Stomach (tissue), 8 donors: ENCODE measurements at regions not wholly inside any gene's neighbourhood (a gene's known extent, or its start where the extent isn't known, plus 50 kb on each side); places are given as distances from the start of the nearest gene placed in this dataset.
A peak's percentile ranks its signal among the peaks of the same experiment; 100 is the strongest.

Experiments
- DNase-seq, 2 donors: peaks; one replicate each; pipeline versions ENCODE4 v3.0.0 to v3.0.0-alpha.2; 2013 to 2019
- H3K27ac ChIP-seq, 5 donors: fragments of 200-600 bp in 4 of 5; sonication (generic) in 4 of 5; one replicate each; pipeline ENCODE4 v1.5.1; 2013 to 2019; ENCODE audit warnings: mild to moderate bottlenecking in 1 of 5, moderate library complexity in 1 of 5
- H3K27me3 ChIP-seq, 3 donors: fragments of 200-600 bp; sonication (generic); one replicate each; pipeline ENCODE4 v1.5.1; 2017 to 2019; ENCODE audit warnings: mixed run types in 1 of 3
- H3K36me3 ChIP-seq, 4 donors: fragments of 200-600 bp; sonication (generic); 1 replicate in 3 of 4; 2 replicates in 1 of 4; pipeline ENCODE4 v1.5.1; 2016 to 2019
- H3K4me1 ChIP-seq, 4 donors: fragments of 200-600 bp; sonication (generic); one replicate each; pipeline ENCODE4 v1.5.1; 2016 to 2019
- H3K4me3 ChIP-seq, 4 donors: fragments of 200-600 bp; sonication (generic) in 3 of 4; one replicate each; pipeline ENCODE4 v1.5.1; 2016 to 2019; ENCODE audit warnings: mild to moderate bottlenecking in 1 of 4
- H3K9me3 ChIP-seq, 4 donors: fragments of 200-600 bp; sonication (generic); one replicate each; pipeline ENCODE4 v1.5.1; 2016 to 2019
- CTCF ChIP-seq, 7 experiments: fragments of 450-650 bp in 4 of 7; fragments of 200-600 bp in 3 of 7; sonication (generic) in 3 of 7; IDR thresholded peaks; one replicate each; pipeline ENCODE4 v1.5.1; 2016 to 2019; ENCODE audit warnings: antibody characterized with exemption in 7 of 7, control low read depth in 2 of 7, mild to moderate bottlenecking in 1 of 7
- EP300 ChIP-seq: sonication (generic); formaldehyde crosslinking; IDR thresholded peaks from one replicate; pipeline ENCODE4 v1.6.1; 2017; ENCODE audit warnings: antibody characterized with exemption
- POLR2A ChIP-seq, 4 donors: fragments of 450-650 bp; IDR thresholded peaks; one replicate each; pipeline ENCODE4 v1.6.1; 2016; ENCODE audit warnings: antibody characterized with exemption in 4 of 4, control low read depth in 2 of 4, mild to moderate bottlenecking in 1 of 4, moderate library complexity in 1 of 4
- POLR2AphosphoS5 ChIP-seq, 3 donors: sonication (generic); formaldehyde crosslinking; IDR thresholded peaks; one replicate each; pipeline ENCODE4 v1.6.1; 2016; ENCODE audit warnings: antibody characterized with exemption in 3 of 3
- WGBS, 5 donors: extraction: QIAGEN DNeasy Blood & Tissue Kit in 3 of 5; methylation state at CpG; one replicate each; pipeline versions ENCODE4 v1.1.5 to v1.1.7; 2013 to 2018; 5-methylcytosine and 5-hydroxymethylcytosine counted together
- intact Hi-C: fragments of 100-400 bp; cut with DNase I; formaldehyde crosslinking; loops from one replicate; pipeline ENCODE4 v1.15.1; 2023; ENCODE audit warnings: low total_unique reads
- donor health status: healthy with polysubstance abuse.
- donor health status: Bipolar disorder and iron deficiency.
- donor health status: healthy.

- DNase-seq, result no peak
- H3K36me3 ChIP-seq, result no peaks in the 10 kb centered on the region
- no peak overlapping the region for H3K4me3 ChIP-seq
- no peaks in the 10 kb centered on the region for H3K27me3 ChIP-seq
- H3K27ac ChIP-seq, result peak overlapping the region in 3 of 5 donors; percentile 59 to 77 (median 68)
- intact Hi-C loops, result no loop called here
- H3K9me3 ChIP-seq, result no peaks in the 10 kb centered on the region
- TF ChIP-seq CTCF (IDR thresholded peaks at IDR 0.05), result no peak
- no peak for TF ChIP-seq POLR2AphosphoS5 (IDR thresholded peaks at IDR 0.05)
- TF ChIP-seq EP300, result no peak
- no peak for TF ChIP-seq POLR2A (IDR thresholded peaks at IDR 0.05)
- 89 to 95% (median 91%) methylated on average over 7 of the region's 7 CpGs for WGBS, 5 donors
- peaks cover 0 to 16% (median 10%) of the 10 kb centered on the region in 4 donors for H3K4me1 ChIP-seq
These were observed 107.0 kb upstream of the CELF2 start for GRCh38 chr10:10910634-10911033.

GRCh38 chr10:10911035-10911434 is 106.6 kb upstream of the CELF2 start:
- 73 to 87% (median 83%) methylated on average over 5 of the region's 5 CpGs for WGBS, 5 donors
- Histone ChIP-seq H3K27me3 (no peaks in the 10 kb centered on the region), H3K36me3 (no peaks in the 10 kb centered on the region), H3K27ac (peak overlapping the region in 4 of 5 donors; percentile 56 to 77 (median 64)), H3K4me3 (peak overlapping the region in 2 of 4 donors; percentile 16 to 28), H3K9me3 (no peaks in the 10 kb centered on the region), H3K4me1 (peaks cover 0 to 16% (median 10%) of the 10 kb centered on the region in 4 donors)
- DNase-seq, result no peak
- intact Hi-C loops, result no loop called here
- TF ChIP-seq POLR2AphosphoS5 (IDR thresholded peaks at IDR 0.05) (no peak), POLR2A (IDR thresholded peaks at IDR 0.05) (no peak), EP300 (no peak), CTCF (IDR thresholded peaks at IDR 0.05) (no peak)

GRCh38 chr10:10911471-10911921 is 106.2 kb upstream of the CELF2 start:
- Histone ChIP-seq H3K27ac (peak overlapping the region in 4 of 5 donors; percentile 56 to 77 (median 64)), H3K9me3 (no peaks in the 10 kb centered on the region), H3K27me3 (no peaks in the 10 kb centered on the region), H3K4me3 (peak overlapping the region in 3 of 4 donors; percentile 16 to 36 (median 28)), H3K36me3 (no peaks in the 10 kb centered on the region), H3K4me1 (peaks cover 0 to 16% (median 10%) of the 10 kb centered on the region in 4 donors)
- intact Hi-C loops, result no loop called here
- no peak for TF ChIP-seq POLR2A (IDR thresholded peaks at IDR 0.05)
- TF ChIP-seq POLR2AphosphoS5 (IDR thresholded peaks at IDR 0.05), result peak in 2 of 3 donors; percentile 61 to 66
- DNase-seq, result peak; percentile 52 to 90
- 15 to 24% (median 24%) methylated on average over 10 to 17 of the region's 17 CpGs for WGBS, 5 donors

GRCh38 chr10:10914144-10914543 is 103.5 kb upstream of the CELF2 start:
- intact Hi-C loops, result no loop called here
- Histone ChIP-seq H3K27ac (no peak overlapping the region), H3K9me3 (no peaks in the 10 kb centered on the region), H3K4me1 (peaks cover 0 to 16% (median 10%) of the 10 kb centered on the region in 4 donors), H3K27me3 (no peaks in the 10 kb centered on the region), H3K36me3 (no peaks in the 10 kb centered on the region), H3K4me3 (no peak overlapping the region)
- TF ChIP-seq CTCF (IDR thresholded peaks at IDR 0.05) (no peak), POLR2AphosphoS5 (IDR thresholded peaks at IDR 0.05) (peak in 1 of 3 donors; percentile 15)
- DNase-seq, result peak in 1 of 2 donors; percentile 46
- WGBS, 5 donors, result 55 to 79% (median 62%) methylated on average over 4 of the region's 4 CpGs

GRCh38 chr10:10915215-10915614 is 102.5 kb upstream of the CELF2 start:
- intact Hi-C loops, result no loop called here
- Histone ChIP-seq H3K4me3 (no peak overlapping the region), H3K9me3 (no peaks in the 10 kb centered on the region), H3K27me3 (no peaks in the 10 kb centered on the region), H3K4me1 (peaks cover 0 to 16% (median 10%) of the 10 kb centered on the region in 4 donors), H3K27ac (no peak overlapping the region), H3K36me3 (no peaks in the 10 kb centered on the region)
- TF ChIP-seq POLR2A (IDR thresholded peaks at IDR 0.05) (no peak), CTCF (IDR thresholded peaks at IDR 0.05) (no peak), POLR2AphosphoS5 (IDR thresholded peaks at IDR 0.05) (no peak), EP300 (no peak)
- DNase-seq, result no peak
